GM10266 (cell line): ENCODE measurements at regions not wholly inside any gene's neighbourhood (a gene's known extent, or its start where the extent isn't known, plus 50 kb on each side); places are given as distances from the start of the nearest gene placed in this dataset.

Source experiments
- DNase-seq: peaks from one replicate; pipeline ENCODE4 v3.0.0; 2012; ENCODE audit errors: extremely low spot score
- CTCF ChIP-seq: IDR thresholded peaks from 2 replicates; pipeline ENCODE4 v1.5.1; 2012; ENCODE audit warnings: mild to moderate bottlenecking, low read depth; ENCODE audit not compliant: control insufficient read depth, insufficient read depth; ENCODE audit errors: missing control alignments

- no peak for DNase-seq
- TF ChIP-seq CTCF = no peak
These were observed 310.6 kb upstream of the FSIP2 start for GRCh38 chr2:185428000-185428399.

- no peak for DNase-seq
These were observed 304.8 kb upstream of the FSIP2 start for GRCh38 chr2:185433824-185434223.

GRCh38 chr2:185436787-185437372 is 301.7 kb upstream of the FSIP2 start:
- TF ChIP-seq CTCF = no peak
- DNase-seq = no peak

More at GRCh38 chr2:185433824-185434223, 304.8 kb upstream of the FSIP2 start:
- no peak for TF ChIP-seq CTCF

- no peak for TF ChIP-seq CTCF
- DNase-seq = no peak
These were observed 297.1 kb upstream of the FSIP2 start for GRCh38 chr2:185441486-185442005.

- DNase-seq = no peak
- no peak for TF ChIP-seq CTCF
These were observed 282.1 kb upstream of the FSIP2 start for GRCh38 chr2:185456517-185456916.

GRCh38 chr2:185463481-185463880 is 275.1 kb upstream of the FSIP2 start:
- TF ChIP-seq CTCF = no peak
- no peak for DNase-seq

- DNase-seq = no peak
- no peak for TF ChIP-seq CTCF
These were observed 271.7 kb upstream of the FSIP2 start for GRCh38 chr2:185466915-185467314.
